ENCODE measurements at regions not wholly inside any gene's neighbourhood (a gene's known extent, or its start where the extent isn't known, plus 50 kb on each side); places are given as distances from the start of the nearest gene placed in this dataset.

DNA sequence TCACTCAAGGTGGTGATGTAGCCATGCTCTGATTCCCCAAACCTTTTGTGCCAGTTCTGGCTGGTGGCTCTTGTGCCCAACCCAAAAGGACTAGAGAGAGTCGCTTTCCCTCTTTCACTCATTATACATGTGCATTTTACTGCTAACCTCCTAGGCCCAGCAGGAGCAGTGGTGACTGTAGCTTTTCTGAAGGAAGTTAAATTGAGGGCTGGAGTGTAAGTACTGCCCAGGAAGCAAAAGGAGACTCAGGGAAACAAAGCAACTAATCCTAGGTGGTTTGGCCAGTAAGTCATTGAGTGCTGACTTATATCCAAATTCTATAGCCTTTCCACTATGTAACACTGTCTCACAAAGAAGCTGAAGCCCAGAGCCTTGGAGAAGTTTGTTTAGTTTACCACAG is 194.4 kb upstream of the ZNF462 start (continued):
- TF ChIP-seq NR3C1 (CRISPR knock-in tag; conservative IDR thresholded peaks at IDR 0.05; ENCODE audit: low read depth) (no peak), TEAD1 (CRISPR knock-in tag; IDR thresholded peaks at IDR 0.05) (no peak), KAT7 (CRISPR knock-in tag; IDR thresholded peaks at IDR 0.05; ENCODE audit: borderline replicate concordance) (no peak), PRRX2 (CRISPR knock-in tag; IDR thresholded peaks at IDR 0.05) (no peak), EMX1 (CRISPR knock-in tag; IDR thresholded peaks at IDR 0.05) (no peak), MYBL2 (CRISPR knock-in tag; IDR thresholded peaks at IDR 0.05) (no peak)
- TF ChIP-seq, protein P1, sequence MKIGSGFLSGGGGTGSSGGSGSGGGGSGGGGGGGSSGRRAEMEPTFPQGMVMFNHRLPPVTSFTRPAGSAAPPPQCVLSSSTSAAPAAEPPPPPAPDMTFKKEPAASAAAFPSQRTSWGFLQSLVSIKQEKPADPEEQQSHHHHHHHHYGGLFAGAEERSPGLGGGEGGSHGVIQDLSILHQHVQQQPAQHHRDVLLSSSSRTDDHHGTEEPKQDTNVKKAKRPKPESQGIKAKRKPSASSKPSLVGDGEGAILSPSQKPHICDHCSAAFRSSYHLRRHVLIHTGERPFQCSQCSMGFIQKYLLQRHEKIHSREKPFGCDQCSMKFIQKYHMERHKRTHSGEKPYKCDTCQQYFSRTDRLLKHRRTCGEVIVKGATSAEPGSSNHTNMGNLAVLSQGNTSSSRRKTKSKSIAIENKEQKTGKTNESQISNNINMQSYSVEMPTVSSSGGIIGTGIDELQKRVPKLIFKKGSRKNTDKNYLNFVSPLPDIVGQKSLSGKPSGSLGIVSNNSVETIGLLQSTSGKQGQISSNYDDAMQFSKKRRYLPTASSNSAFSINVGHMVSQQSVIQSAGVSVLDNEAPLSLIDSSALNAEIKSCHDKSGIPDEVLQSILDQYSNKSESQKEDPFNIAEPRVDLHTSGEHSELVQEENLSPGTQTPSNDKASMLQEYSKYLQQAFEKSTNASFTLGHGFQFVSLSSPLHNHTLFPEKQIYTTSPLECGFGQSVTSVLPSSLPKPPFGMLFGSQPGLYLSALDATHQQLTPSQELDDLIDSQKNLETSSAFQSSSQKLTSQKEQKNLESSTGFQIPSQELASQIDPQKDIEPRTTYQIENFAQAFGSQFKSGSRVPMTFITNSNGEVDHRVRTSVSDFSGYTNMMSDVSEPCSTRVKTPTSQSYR (CRISPR knock-in tag; IDR thresholded peaks at IDR 0.05), result no peak
- TF ChIP-seq, protein P2, sequence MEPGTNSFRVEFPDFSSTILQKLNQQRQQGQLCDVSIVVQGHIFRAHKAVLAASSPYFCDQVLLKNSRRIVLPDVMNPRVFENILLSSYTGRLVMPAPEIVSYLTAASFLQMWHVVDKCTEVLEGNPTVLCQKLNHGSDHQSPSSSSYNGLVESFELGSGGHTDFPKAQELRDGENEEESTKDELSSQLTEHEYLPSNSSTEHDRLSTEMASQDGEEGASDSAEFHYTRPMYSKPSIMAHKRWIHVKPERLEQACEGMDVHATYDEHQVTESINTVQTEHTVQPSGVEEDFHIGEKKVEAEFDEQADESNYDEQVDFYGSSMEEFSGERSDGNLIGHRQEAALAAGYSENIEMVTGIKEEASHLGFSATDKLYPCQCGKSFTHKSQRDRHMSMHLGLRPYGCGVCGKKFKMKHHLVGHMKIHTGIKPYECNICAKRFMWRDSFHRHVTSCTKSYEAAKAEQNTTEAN (CRISPR knock-in tag; IDR thresholded peaks at IDR 0.05), result no peak
- TF ChIP-seq, protein P3, sequence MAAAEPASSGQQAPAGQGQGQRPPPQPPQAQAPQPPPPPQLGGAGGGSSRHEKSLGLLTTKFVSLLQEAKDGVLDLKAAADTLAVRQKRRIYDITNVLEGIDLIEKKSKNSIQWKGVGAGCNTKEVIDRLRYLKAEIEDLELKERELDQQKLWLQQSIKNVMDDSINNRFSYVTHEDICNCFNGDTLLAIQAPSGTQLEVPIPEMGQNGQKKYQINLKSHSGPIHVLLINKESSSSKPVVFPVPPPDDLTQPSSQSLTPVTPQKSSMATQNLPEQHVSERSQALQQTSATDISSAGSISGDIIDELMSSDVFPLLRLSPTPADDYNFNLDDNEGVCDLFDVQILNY (CRISPR knock-in tag; IDR thresholded peaks at IDR 0.05), result no peak
- TF ChIP-seq, protein P4, sequence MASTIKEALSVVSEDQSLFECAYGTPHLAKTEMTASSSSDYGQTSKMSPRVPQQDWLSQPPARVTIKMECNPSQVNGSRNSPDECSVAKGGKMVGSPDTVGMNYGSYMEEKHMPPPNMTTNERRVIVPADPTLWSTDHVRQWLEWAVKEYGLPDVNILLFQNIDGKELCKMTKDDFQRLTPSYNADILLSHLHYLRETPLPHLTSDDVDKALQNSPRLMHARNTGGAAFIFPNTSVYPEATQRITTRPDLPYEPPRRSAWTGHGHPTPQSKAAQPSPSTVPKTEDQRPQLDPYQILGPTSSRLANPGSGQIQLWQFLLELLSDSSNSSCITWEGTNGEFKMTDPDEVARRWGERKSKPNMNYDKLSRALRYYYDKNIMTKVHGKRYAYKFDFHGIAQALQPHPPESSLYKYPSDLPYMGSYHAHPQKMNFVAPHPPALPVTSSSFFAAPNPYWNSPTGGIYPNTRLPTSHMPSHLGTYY (CRISPR knock-in tag; IDR thresholded peaks at IDR 0.05), result no peak

DNA sequence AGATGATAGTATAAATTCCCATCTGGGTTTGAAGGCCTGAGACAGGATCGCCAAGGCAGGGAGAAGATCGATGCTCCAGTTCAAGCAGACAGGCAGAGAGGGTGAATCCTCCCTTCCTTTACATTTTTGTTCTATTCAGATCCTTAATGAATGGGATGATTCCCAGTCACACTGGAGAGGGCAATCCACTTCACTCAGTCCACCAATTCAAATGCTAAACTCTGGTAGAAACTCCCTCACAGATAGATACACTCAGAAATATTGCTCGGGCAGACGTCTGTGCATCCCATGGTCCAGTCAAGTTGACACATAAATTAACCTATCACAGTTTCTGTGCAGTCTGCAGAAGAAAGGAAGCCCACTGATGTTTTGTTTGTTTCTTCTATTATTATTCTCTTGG is 193.1 kb upstream of the ZNF462 start:
- no peaks in the 10 kb centered on the region for H3K9me3 Mint-ChIP-seq
- POLR2A ChIA-PET, result no interaction called here
- H3K4me1 Mint-ChIP-seq, result peaks cover 33% of the 10 kb centered on the region
- H3K27ac Mint-ChIP-seq, result no peak overlapping the region
- CTCF ChIA-PET, result no interaction called here
- DNase-seq (ENCODE audit: low spot score) (no peak), ATAC-seq (no peak)
- H3K27me3 Mint-ChIP-seq (ENCODE audit: low read depth), result no peaks in the 10 kb centered on the region
- H3K36me3 Mint-ChIP-seq, result no peaks in the 10 kb centered on the region
- no peak overlapping the region for H3K4me3 Mint-ChIP-seq
- no peak for TF ChIP-seq CREB1 (CRISPR knock-in tag; IDR thresholded peaks at IDR 0.05)
- TF ChIP-seq, protein P5, sequence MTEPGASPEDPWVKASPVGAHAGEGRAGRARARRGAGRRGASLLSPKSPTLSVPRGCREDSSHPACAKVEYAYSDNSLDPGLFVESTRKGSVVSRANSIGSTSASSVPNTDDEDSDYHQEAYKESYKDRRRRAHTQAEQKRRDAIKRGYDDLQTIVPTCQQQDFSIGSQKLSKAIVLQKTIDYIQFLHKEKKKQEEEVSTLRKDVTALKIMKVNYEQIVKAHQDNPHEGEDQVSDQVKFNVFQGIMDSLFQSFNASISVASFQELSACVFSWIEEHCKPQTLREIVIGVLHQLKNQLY (CRISPR knock-in tag; IDR thresholded peaks at IDR 0.05), result no peak
- no peak for TF ChIP-seq ZNF396 (CRISPR knock-in tag; IDR thresholded peaks at IDR 0.05; ENCODE audit: borderline replicate concordance)
- no peak for TF ChIP-seq NR1H2 (CRISPR knock-in tag; IDR thresholded peaks at IDR 0.05)
- no peak for TF ChIP-seq ZNF423 (CRISPR knock-in tag; IDR thresholded peaks at IDR 0.05)
- no peak for TF ChIP-seq IRF2 (CRISPR knock-in tag; IDR thresholded peaks at IDR 0.05; ENCODE audit: borderline replicate concordance, low read depth)
- TF ChIP-seq ATF1 (CRISPR knock-in tag; IDR thresholded peaks at IDR 0.05), result no peak
- no peak for TF ChIP-seq SMAD4 (CRISPR knock-in tag; IDR thresholded peaks at IDR 0.05)
- no peak for TF ChIP-seq MXD4 (CRISPR knock-in tag; IDR thresholded peaks at IDR 0.05; ENCODE audit: borderline replicate concordance)
- no peak for TF ChIP-seq ATF6 (CRISPR knock-in tag; IDR thresholded peaks at IDR 0.05)
- no peak for TF ChIP-seq TP53 (CRISPR knock-in tag; IDR thresholded peaks at IDR 0.05)
- no peak for TF ChIP-seq SMAD3 (CRISPR knock-in tag; IDR thresholded peaks at IDR 0.05; ENCODE audit: borderline replicate concordance)
- TF ChIP-seq SOX15 (CRISPR knock-in tag; IDR thresholded peaks at IDR 0.05), result no peak
- TF ChIP-seq ZNF416 (CRISPR knock-in tag; IDR thresholded peaks at IDR 0.05), result no peak
- no peak for TF ChIP-seq HMGXB4 (CRISPR knock-in tag; IDR thresholded peaks at IDR 0.05)
- TF ChIP-seq EMX1 (CRISPR knock-in tag; IDR thresholded peaks at IDR 0.05), result no peak
- TF ChIP-seq USF1 (CRISPR knock-in tag; IDR thresholded peaks at IDR 0.05), result no peak

All from WTC11 (cell line).